ENCODE measurements at regions not wholly inside any gene's neighbourhood (a gene's known extent, or its start where the extent isn't known, plus 50 kb on each side); places are given as distances from the start of the nearest gene placed in this dataset.

DNA sequence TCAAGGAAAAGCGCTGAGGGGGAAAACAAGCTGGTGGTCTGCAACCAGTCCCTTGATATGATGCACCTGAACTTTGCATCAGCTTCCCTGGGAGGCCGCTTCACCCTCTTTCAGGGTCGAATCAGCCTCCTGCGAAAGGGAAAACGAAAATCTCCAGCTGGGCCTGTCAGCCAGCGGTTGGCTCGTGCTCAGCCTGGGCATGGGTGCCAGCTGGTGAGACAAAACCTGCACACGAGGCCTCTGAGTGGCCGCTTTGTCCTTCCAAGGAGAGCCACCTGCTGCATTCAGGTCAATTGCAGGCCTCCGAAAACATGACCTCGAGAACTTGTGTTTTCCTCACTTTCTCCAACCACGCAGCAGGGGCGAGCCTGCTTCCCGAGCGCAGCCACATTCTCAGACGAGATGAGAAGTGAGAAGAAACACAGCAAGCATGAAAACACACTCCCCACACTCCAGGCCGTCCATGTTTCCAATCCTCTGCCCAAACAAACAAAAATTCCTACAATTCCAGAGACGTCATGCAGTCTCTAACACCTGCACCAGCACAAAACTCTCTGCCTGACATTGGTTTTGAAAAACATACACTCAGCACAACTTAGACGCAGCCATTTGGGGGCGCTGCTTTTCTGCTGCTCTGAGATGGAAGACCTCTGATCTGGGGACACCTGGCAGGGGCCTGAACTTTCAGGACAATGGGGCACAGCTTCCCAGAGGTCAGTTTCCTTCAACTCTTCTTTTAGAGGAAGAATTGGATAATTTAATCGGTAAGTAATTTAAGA lies 77.1 kb downstream of the DHCR7 start:
- H3K36me3 Mint-ChIP-seq: no peaks in the 10 kb centered on the region
- intact Hi-C loops (cut with micrococcal nuclease): no loop called here
- no peaks in the 10 kb centered on the region for H3K27me3 ChIP-seq (ENCODE audit: control insufficient read depth, insufficient read depth, low read length)
- H3K36me3 ChIP-seq (ENCODE audit: control insufficient read depth, insufficient read depth, low read length): no peaks in the 10 kb centered on the region
- H3K27ac ChIP-seq (ENCODE audit: low read length): no peak overlapping the region
- peaks cover 3 to 9% of the 10 kb centered on the region in 2 donors for H3K27me3 Mint-ChIP-seq (ENCODE audit: low read depth in 2 of 2)
- H3K27ac Mint-ChIP-seq: no peak overlapping the region
- H3K9me3 ChIP-seq (ENCODE audit: control insufficient read depth, insufficient read depth, low read length): no peaks in the 10 kb centered on the region
- H3K4me3 ChIP-seq (ENCODE audit: low read length): no peak overlapping the region
- TF ChIP-seq, protein P1, sequence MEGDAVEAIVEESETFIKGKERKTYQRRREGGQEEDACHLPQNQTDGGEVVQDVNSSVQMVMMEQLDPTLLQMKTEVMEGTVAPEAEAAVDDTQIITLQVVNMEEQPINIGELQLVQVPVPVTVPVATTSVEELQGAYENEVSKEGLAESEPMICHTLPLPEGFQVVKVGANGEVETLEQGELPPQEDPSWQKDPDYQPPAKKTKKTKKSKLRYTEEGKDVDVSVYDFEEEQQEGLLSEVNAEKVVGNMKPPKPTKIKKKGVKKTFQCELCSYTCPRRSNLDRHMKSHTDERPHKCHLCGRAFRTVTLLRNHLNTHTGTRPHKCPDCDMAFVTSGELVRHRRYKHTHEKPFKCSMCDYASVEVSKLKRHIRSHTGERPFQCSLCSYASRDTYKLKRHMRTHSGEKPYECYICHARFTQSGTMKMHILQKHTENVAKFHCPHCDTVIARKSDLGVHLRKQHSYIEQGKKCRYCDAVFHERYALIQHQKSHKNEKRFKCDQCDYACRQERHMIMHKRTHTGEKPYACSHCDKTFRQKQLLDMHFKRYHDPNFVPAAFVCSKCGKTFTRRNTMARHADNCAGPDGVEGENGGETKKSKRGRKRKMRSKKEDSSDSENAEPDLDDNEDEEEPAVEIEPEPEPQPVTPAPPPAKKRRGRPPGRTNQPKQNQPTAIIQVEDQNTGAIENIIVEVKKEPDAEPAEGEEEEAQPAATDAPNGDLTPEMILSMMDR (IDR thresholded peaks at IDR 0.05): no peak
- H3K4me3 Mint-ChIP-seq: no peak overlapping the region
- DNase-seq (no peak), ATAC-seq (no peak)
- H3K4me1 Mint-ChIP-seq: no peaks in the 10 kb centered on the region
- peaks cover 0 to 1% of the 10 kb centered on the region in 2 donors for H3K9me3 Mint-ChIP-seq
- WGBS (ENCODE audit: insufficient coverage): 79% methylated on average over 20 of the region's 21 CpGs
- peaks cover 10% of the 10 kb centered on the region for H3K4me1 ChIP-seq (ENCODE audit: control insufficient read depth, insufficient read depth, low read length)

DNA sequence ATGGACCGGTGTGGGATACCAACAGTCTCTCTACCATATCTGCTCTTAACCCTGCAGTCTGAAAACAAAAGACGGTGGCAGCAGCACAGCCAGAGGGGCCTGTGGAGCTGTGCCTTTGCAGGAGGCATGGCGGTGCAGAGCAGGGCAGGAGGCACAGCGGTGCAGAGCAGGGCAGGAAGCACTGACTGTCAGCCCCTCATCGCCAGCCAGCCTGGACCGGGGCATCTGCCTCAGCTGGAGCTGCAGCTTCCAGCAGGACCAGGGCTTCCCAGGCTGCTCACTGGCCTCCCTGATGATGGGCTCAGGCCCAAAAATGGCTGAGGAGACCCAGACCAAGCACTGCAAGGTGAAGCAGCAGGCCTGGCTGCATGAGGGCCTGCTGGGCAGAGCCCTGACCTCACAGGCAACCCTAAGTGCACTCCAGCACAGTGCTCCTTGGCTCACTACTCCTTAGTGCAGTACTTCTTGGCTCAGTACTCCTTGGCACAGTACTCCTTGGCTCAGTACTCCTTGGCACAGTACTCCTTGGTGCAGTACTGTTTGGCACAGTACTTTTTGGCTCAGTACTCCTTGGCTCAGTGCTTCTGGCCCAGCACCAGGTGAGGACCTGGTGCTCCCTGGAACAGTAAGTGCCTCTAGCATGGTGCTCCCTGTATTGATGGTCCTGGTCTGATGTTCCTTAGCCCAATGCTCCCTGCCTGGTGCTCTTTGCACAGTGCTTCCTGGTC lies 78.0 kb downstream of the DHCR7 start:
- H3K9me3 Mint-ChIP-seq: no peaks in the 10 kb centered on the region
- Histone ChIP-seq H3K27me3 (ENCODE audit: control insufficient read depth, insufficient read depth, low read length) (no peaks in the 10 kb centered on the region), H3K4me3 (ENCODE audit: low read length) (no peak overlapping the region), H3K27ac (ENCODE audit: low read length) (no peak overlapping the region), H3K4me1 (ENCODE audit: control insufficient read depth, insufficient read depth, low read length) (peaks cover 10% of the 10 kb centered on the region), H3K9me3 (ENCODE audit: control insufficient read depth, insufficient read depth, low read length) (no peaks in the 10 kb centered on the region), H3K36me3 (ENCODE audit: control insufficient read depth, insufficient read depth, low read length) (no peaks in the 10 kb centered on the region)
- TF ChIP-seq, protein P1 (IDR thresholded peaks at IDR 0.05): no peak
- no peak overlapping the region for H3K4me3 Mint-ChIP-seq
- no peak for DNase-seq
- no peak for ATAC-seq
- no peak overlapping the region for H3K27ac Mint-ChIP-seq
- peaks cover 0 to 6% of the 10 kb centered on the region in 2 donors for H3K27me3 Mint-ChIP-seq (ENCODE audit: low read depth in 2 of 2)
- WGBS (ENCODE audit: insufficient coverage): 92% methylated on average over 6 of the region's 6 CpGs
- intact Hi-C loops (cut with micrococcal nuclease): no loop called here
- H3K36me3 Mint-ChIP-seq: no peaks in the 10 kb centered on the region
- H3K4me1 Mint-ChIP-seq: no peaks in the 10 kb centered on the region

DNA sequence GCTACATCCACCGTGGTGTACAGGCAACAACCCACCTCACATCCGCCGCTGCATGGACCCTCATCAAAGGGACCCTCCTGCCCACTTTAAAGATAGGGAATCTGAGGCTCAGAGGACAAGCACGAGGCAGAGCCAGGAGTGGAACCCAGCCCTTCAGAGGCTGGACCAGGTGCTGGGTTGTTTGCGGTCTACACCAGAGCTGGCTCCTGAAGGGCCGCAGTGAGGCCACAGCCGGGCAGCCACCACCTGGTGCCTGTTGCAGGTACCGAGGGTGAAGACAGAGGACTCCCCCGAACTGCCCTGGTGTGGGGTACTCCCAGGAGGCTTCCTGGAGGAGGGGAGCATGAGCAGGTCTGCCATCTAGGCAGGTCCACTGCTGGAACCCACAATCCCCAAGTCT lies 78.8 kb downstream of the DHCR7 start:
- no peak for DNase-seq
- TF ChIP-seq, protein P1 (IDR thresholded peaks at IDR 0.05): no peak
- Mint-ChIP-seq H3K4me1 (no peaks in the 10 kb centered on the region), H3K27me3 (ENCODE audit: low read depth in 2 of 2) (peaks cover 0 to 2% of the 10 kb centered on the region in 2 donors), H3K27ac (no peak overlapping the region), H3K4me3 (no peak overlapping the region), H3K36me3 (no peaks in the 10 kb centered on the region), H3K9me3 (no peaks in the 10 kb centered on the region)
- WGBS (ENCODE audit: insufficient coverage): 82% methylated on average over 9 of the region's 9 CpGs
- Histone ChIP-seq H3K4me3 (ENCODE audit: low read length) (no peak overlapping the region), H3K9me3 (ENCODE audit: control insufficient read depth, insufficient read depth, low read length) (no peaks in the 10 kb centered on the region), H3K27me3 (ENCODE audit: control insufficient read depth, insufficient read depth, low read length) (no peaks in the 10 kb centered on the region), H3K27ac (ENCODE audit: low read length) (no peak overlapping the region), H3K4me1 (ENCODE audit: control insufficient read depth, insufficient read depth, low read length) (peaks cover 9% of the 10 kb centered on the region), H3K36me3 (ENCODE audit: control insufficient read depth, insufficient read depth, low read length) (no peaks in the 10 kb centered on the region)
- ATAC-seq: no peak
- intact Hi-C loops (cut with micrococcal nuclease): no loop called here

All from natural killer cell (primary cell).